A549 (cell line): ENCODE measurements at regions not wholly inside any gene's neighbourhood (a gene's known extent, or its start where the extent isn't known, plus 50 kb on each side); places are given as distances from the start of the nearest gene placed in this dataset.
"Not testable (repeated sequence)": the region's sequence is repeated elsewhere in the genome, so short reads cannot be mapped to it uniquely, and the experiment has no call there.

Experiments used
- JUNB ChIP-seq: fragments of >200 bp; sonication (Bioruptor Twin); formaldehyde crosslinking; IDR thresholded peaks from 2 replicates; pipeline ENCODE4 v1.6.1; 2016
- POLR2A ChIP-seq: IDR thresholded peaks from 2 replicates; pipeline ENCODE4 v1.6.1; 2012; ENCODE audit warnings: mild to moderate bottlenecking, low read length
- SMC3 ChIP-seq: fragments of >200 bp; sonication (Bioruptor Twin); formaldehyde crosslinking; IDR thresholded peaks from 3 replicates; pipeline ENCODE4 v1.6.1; 2018; ENCODE audit warnings: inconsistent platforms

GRCh38 chr9:21543816-21544215, 61.7 kb upstream of the IFNE start:
- not testable (repeated sequence) for TF ChIP-seq JUNB, SMC3, POLR2A
